Trophoblast cell (in vitro differentiated cells and primary cell): ENCODE measurements at regions not wholly inside any gene's neighbourhood (a gene's known extent, or its start where the extent isn't known, plus 50 kb on each side); places are given as distances from the start of the nearest gene placed in this dataset.

ENCODE experiments used
- DNase-seq, 2 donors: peaks; one replicate each; pipeline ENCODE4 v3.0.0-alpha.2; 2016
- H2AFZ ChIP-seq: 2 replicates; pipeline ENCODE4 v1.6.1; 2013; ENCODE audit warnings: low read length, moderate library complexity, mild to moderate bottlenecking; ENCODE audit not compliant: insufficient read depth, poor library complexity
- H2AK5ac ChIP-seq: 2 replicates; pipeline ENCODE4 v1.6.1; 2013; ENCODE audit warnings: mild to moderate bottlenecking, low read length
- H2BK120ac ChIP-seq: 2 replicates; pipeline ENCODE4 v1.6.1; 2013; ENCODE audit warnings: low read length, mild to moderate bottlenecking, moderate library complexity; ENCODE audit not compliant: insufficient read depth, poor library complexity
- H2BK12ac ChIP-seq: 2 replicates; pipeline ENCODE4 v1.6.1; 2013; ENCODE audit warnings: mild to moderate bottlenecking, low read length, moderate library complexity
- H2BK5ac ChIP-seq: 2 replicates; pipeline ENCODE4 v1.6.1; 2013; ENCODE audit warnings: low read length, low read depth, moderate library complexity, mild to moderate bottlenecking; ENCODE audit not compliant: poor library complexity
- H3K14ac ChIP-seq: 2 replicates; pipeline ENCODE4 v1.6.1; 2013; ENCODE audit warnings: mild to moderate bottlenecking, low read length
- H3K18ac ChIP-seq: 2 replicates; pipeline ENCODE4 v1.6.1; 2013; ENCODE audit warnings: mild to moderate bottlenecking, low read length
- H3K23ac ChIP-seq: 2 replicates; pipeline ENCODE4 v1.6.1; 2013; ENCODE audit warnings: low read length
- H3K27ac ChIP-seq: 2 replicates; pipeline ENCODE4 v1.5.1; 2013; ENCODE audit warnings: low read depth, mild to moderate bottlenecking, inconsistent platforms, low read length, moderate library complexity
- H3K27me3 ChIP-seq: 2 replicates; pipeline ENCODE4 v1.6.1; 2013; ENCODE audit warnings: inconsistent platforms, mild to moderate bottlenecking, low read length, moderate library complexity; ENCODE audit not compliant: insufficient read depth
- H3K36me3 ChIP-seq, 2 experiments: 1 replicate in 1 of 2; 2 replicates in 1 of 2; pipeline ENCODE4 v1.6.1; 2013; ENCODE audit warnings: low read length in 2 of 2, mild to moderate bottlenecking in 2 of 2, moderate library complexity in 1 of 2; ENCODE audit not compliant: insufficient read depth in 2 of 2, control insufficient read depth in 1 of 2
- H3K4ac ChIP-seq: 2 replicates; pipeline ENCODE4 v1.6.1; 2013; ENCODE audit warnings: low read depth, mild to moderate bottlenecking, low read length, moderate library complexity
- H3K4me1 ChIP-seq, 2 experiments: 1 replicate in 1 of 2; 2 replicates in 1 of 2; pipeline ENCODE4 v1.6.1; 2013; ENCODE audit warnings: low read length in 2 of 2, mild to moderate bottlenecking in 2 of 2, moderate library complexity in 1 of 2; ENCODE audit not compliant: insufficient read depth in 2 of 2, control insufficient read depth in 1 of 2
- H3K4me2 ChIP-seq: 2 replicates; pipeline ENCODE4 v1.6.1; 2013; ENCODE audit warnings: inconsistent platforms, mild to moderate bottlenecking, low read length, moderate library complexity
- H3K4me3 ChIP-seq: 2 replicates; pipeline ENCODE4 v1.5.1; 2013; ENCODE audit warnings: mild to moderate bottlenecking, low read depth, low read length, inconsistent platforms
- H3K79me1 ChIP-seq: one replicate; pipeline ENCODE4 v1.6.1; 2013; ENCODE audit warnings: low read length
- H3K79me2 ChIP-seq: 2 replicates; pipeline ENCODE4 v1.6.1; 2013; ENCODE audit warnings: low read length, mild to moderate bottlenecking; ENCODE audit not compliant: control insufficient read depth, insufficient read depth, poor library complexity
- H3K9ac ChIP-seq: 2 replicates; pipeline ENCODE4 v1.6.1; 2013; ENCODE audit warnings: mild to moderate bottlenecking, low read length
- H3K9me3 ChIP-seq: 2 replicates; pipeline ENCODE4 v1.6.1; 2013; ENCODE audit warnings: low read depth, mild to moderate bottlenecking, control low read depth, inconsistent platforms, low read length; ENCODE audit not compliant: insufficient read depth
- H4K12ac ChIP-seq: 2 replicates; pipeline ENCODE4 v1.6.1; 2013; ENCODE audit warnings: low read depth, mild to moderate bottlenecking, low read length, moderate library complexity
- H4K8ac ChIP-seq: 2 replicates; pipeline ENCODE4 v1.6.1; 2013; ENCODE audit warnings: low read depth, mild to moderate bottlenecking, low read length, moderate library complexity
- H4K91ac ChIP-seq: one replicate; pipeline ENCODE4 v1.6.1; 2013; ENCODE audit warnings: low read depth, mild to moderate bottlenecking, low read length, moderate library complexity
- WGBS: extraction: QIAGEN DNeasy Blood & Tissue Kit; methylation state at CpG from one replicate; pipeline ENCODE4 v1.1.7; 2013; ENCODE audit warnings: missing lambda C conversion rate; ENCODE audit not compliant: insufficient read length, insufficient coverage; ENCODE audit errors: extremely low coverage; 5-methylcytosine and 5-hydroxymethylcytosine counted together

GRCh38 chr9:26562338-26562737, 330.3 kb downstream of the CAAP1 start:
- WGBS, result no CpG with 5 or more reads among the region's 1 CpG
- Histone ChIP-seq H3K14ac (no peak overlapping the region), H3K18ac (no peak overlapping the region), H3K4me3 (no peak overlapping the region), H3K36me3 (no peaks in the 10 kb centered on the region), H3K9ac (no peak overlapping the region), H3K27ac (no peak overlapping the region), H2AK5ac (no peak overlapping the region), H3K27me3 (no peaks in the 10 kb centered on the region), H3K79me2 (no peaks in the 10 kb centered on the region), H4K12ac (no peak overlapping the region), H3K4ac (no peak overlapping the region), H2BK120ac (no peak overlapping the region), H2BK5ac (no peak overlapping the region), H4K8ac (no peak overlapping the region), H3K4me2 (no peak overlapping the region), H3K23ac (no peak overlapping the region), H2AFZ (no peak overlapping the region), H3K9me3 (no peaks in the 10 kb centered on the region), H4K91ac (no peak overlapping the region), H3K79me1 (no peaks in the 10 kb centered on the region), H3K4me1 (no peaks in the 10 kb centered on the region), H2BK12ac (no peak overlapping the region)
- no peak for DNase-seq

- no peaks in the 10 kb centered on the region for H3K27me3 ChIP-seq
- H3K9ac ChIP-seq, result no peak overlapping the region
- no peak overlapping the region for H3K27ac ChIP-seq
- H3K4me3 ChIP-seq, result no peak overlapping the region
- WGBS, result no CpG with 5 or more reads among the region's 3 CpGs
- no peak overlapping the region for H4K12ac ChIP-seq
- H3K23ac ChIP-seq, result no peak overlapping the region
- no peak overlapping the region for H3K4ac ChIP-seq
- H2BK120ac ChIP-seq, result no peak overlapping the region
- no peaks in the 10 kb centered on the region for H3K36me3 ChIP-seq
- no peak overlapping the region for H3K14ac ChIP-seq
- H4K91ac ChIP-seq, result no peak overlapping the region
- no peaks in the 10 kb centered on the region for H3K79me1 ChIP-seq
- H2AFZ ChIP-seq, result no peak overlapping the region
- H3K9me3 ChIP-seq, result no peaks in the 10 kb centered on the region
- no peak for DNase-seq
- H3K4me2 ChIP-seq, result no peak overlapping the region
- no peak overlapping the region for H3K18ac ChIP-seq
- no peak overlapping the region for H2BK5ac ChIP-seq
- H2AK5ac ChIP-seq, result no peak overlapping the region
- no peak overlapping the region for H4K8ac ChIP-seq
- no peaks in the 10 kb centered on the region for H3K4me1 ChIP-seq
- no peak overlapping the region for H2BK12ac ChIP-seq
- H3K79me2 ChIP-seq, result no peaks in the 10 kb centered on the region
Measured at GRCh38 chr9:26561928-26562327, 330.7 kb downstream of the CAAP1 start.

- Histone ChIP-seq H3K27ac (no peak overlapping the region), H3K9me3 (no peaks in the 10 kb centered on the region), H2BK5ac (no peak overlapping the region), H2BK12ac (no peak overlapping the region), H2AK5ac (no peak overlapping the region), H4K8ac (no peak overlapping the region), H2BK120ac (no peak overlapping the region), H3K4me3 (no peak overlapping the region), H3K4ac (no peak overlapping the region), H3K4me1 (no peaks in the 10 kb centered on the region), H3K79me2 (no peaks in the 10 kb centered on the region), H4K12ac (no peak overlapping the region), H3K18ac (no peak overlapping the region), H3K27me3 (no peaks in the 10 kb centered on the region), H3K9ac (no peak overlapping the region), H2AFZ (no peak overlapping the region), H3K79me1 (no peaks in the 10 kb centered on the region), H3K4me2 (no peak overlapping the region), H3K36me3 (no peaks in the 10 kb centered on the region), H4K91ac (no peak overlapping the region), H3K14ac (no peak overlapping the region), H3K23ac (no peak overlapping the region)
- no CpG with 5 or more reads among the region's 3 CpGs for WGBS
- no peak for DNase-seq
Measured at GRCh38 chr9:26559506-26559905, 333.1 kb downstream of the CAAP1 start.

GRCh38 chr9:26551971-26552370, 340.6 kb downstream of the CAAP1 start:
- Histone ChIP-seq H3K14ac (no peak overlapping the region), H3K9me3 (no peaks in the 10 kb centered on the region), H3K9ac (no peak overlapping the region), H3K4me1 (no peaks in the 10 kb centered on the region), H3K79me1 (no peaks in the 10 kb centered on the region), H2BK120ac (no peak overlapping the region), H3K4me3 (no peak overlapping the region), H4K91ac (no peak overlapping the region), H3K18ac (no peak overlapping the region), H4K12ac (no peak overlapping the region), H3K23ac (no peak overlapping the region), H3K79me2 (no peaks in the 10 kb centered on the region), H3K36me3 (no peaks in the 10 kb centered on the region), H3K27ac (no peak overlapping the region), H2BK12ac (no peak overlapping the region), H4K8ac (no peak overlapping the region), H2AK5ac (no peak overlapping the region), H3K4ac (no peak overlapping the region), H2BK5ac (no peak overlapping the region), H3K27me3 (no peaks in the 10 kb centered on the region), H2AFZ (no peak overlapping the region), H3K4me2 (no peak overlapping the region)
- DNase-seq, result no peak

GRCh38 chr9:26551451-26551850, 341.2 kb downstream of the CAAP1 start:
- Histone ChIP-seq H2AK5ac (no peak overlapping the region), H2BK12ac (no peak overlapping the region), H3K9me3 (no peaks in the 10 kb centered on the region), H3K14ac (no peak overlapping the region), H4K12ac (no peak overlapping the region), H3K27me3 (no peaks in the 10 kb centered on the region), H3K79me1 (no peaks in the 10 kb centered on the region), H3K9ac (no peak overlapping the region), H3K4me2 (no peak overlapping the region), H2BK5ac (no peak overlapping the region), H2AFZ (no peak overlapping the region), H3K4me1 (no peaks in the 10 kb centered on the region), H3K18ac (no peak overlapping the region), H3K23ac (no peak overlapping the region), H3K4ac (no peak overlapping the region), H3K27ac (no peak overlapping the region), H4K8ac (no peak overlapping the region), H3K4me3 (no peak overlapping the region), H2BK120ac (no peak overlapping the region), H4K91ac (no peak overlapping the region), H3K36me3 (no peaks in the 10 kb centered on the region), H3K79me2 (no peaks in the 10 kb centered on the region)
- no peak for DNase-seq
- no CpG with 5 or more reads among the region's 2 CpGs for WGBS
